Thoracic aorta (tissue), 2 donors: ENCODE measurements at regions not wholly inside any gene's neighbourhood (a gene's known extent, or its start where the extent isn't known, plus 50 kb on each side); places are given as distances from the start of the nearest gene placed in this dataset.

Experiments
- ATAC-seq: fragments of 150-250 bp; one replicate; pipeline ENCODE4 v1.8.0; 2017; ENCODE audit warnings: low read depth; ENCODE audit not compliant: insufficient number of reproducible peaks, low FRiP score
- DNase-seq: peaks from one replicate; pipeline ENCODE4 v3.0.0-alpha.2; 2020; ENCODE audit warnings: low spot score
- H3K27ac ChIP-seq, 2 donors: fragments of 200-600 bp; sonication (generic); 1 replicate in 1 of 2; 2 replicates in 1 of 2; pipeline ENCODE4 v1.5.1; 2016; ENCODE audit warnings: mild to moderate bottlenecking in 2 of 2, moderate library complexity in 2 of 2
- H3K27me3 ChIP-seq: fragments of 200-600 bp; sonication (generic); replicated peaks from 2 replicates; pipeline ENCODE4 v1.6.0; 2016; ENCODE audit warnings: mild to moderate bottlenecking; ENCODE audit not compliant: insufficient read depth
- H3K36me3 ChIP-seq: fragments of 200-600 bp; sonication (generic); one replicate; pipeline ENCODE4 v1.5.1; 2016
- H3K4me1 ChIP-seq, 2 donors: fragments of 200-600 bp; sonication (generic); 1 replicate in 1 of 2; 2 replicates in 1 of 2; pipeline versions ENCODE4 v1.5.1 to v1.6.0; 2016; ENCODE audit warnings: low read depth in 2 of 2, mild to moderate bottlenecking in 1 of 2; ENCODE audit not compliant: control insufficient read depth in 1 of 2
- H3K4me3 ChIP-seq: fragments of 200-600 bp; sonication (generic); 2 replicates; pipeline ENCODE4 v1.5.1; 2016; ENCODE audit warnings: mild to moderate bottlenecking
- H3K9me3 ChIP-seq: fragments of 200-600 bp; sonication (generic); 2 replicates; pipeline ENCODE4 v1.5.1; 2016
- CTCF ChIP-seq: fragments of 200-600 bp; sonication (generic); IDR thresholded peaks from one replicate; pipeline ENCODE4 v1.5.1; 2019; ENCODE audit warnings: antibody characterized with exemption

- Histone ChIP-seq H3K4me3 (no peak overlapping the region), H3K27ac (no peak overlapping the region), H3K4me1 (no peaks in the 10 kb centered on the region), H3K27me3 (no peaks in the 10 kb centered on the region), H3K9me3 (no peaks in the 10 kb centered on the region), H3K36me3 (no peaks in the 10 kb centered on the region)
- no peak for DNase-seq
- no peak for TF ChIP-seq CTCF
- ATAC-seq: no peak
Measured at GRCh38 chr3:31462050-31462569, 70.6 kb upstream of the STT3B start.

GRCh38 chr3:31465999-31466398 lies 66.7 kb upstream of the STT3B start:
- no peak for DNase-seq
- no peaks in the 10 kb centered on the region for H3K4me1 ChIP-seq
- H3K9me3 ChIP-seq: no peaks in the 10 kb centered on the region
- H3K27ac ChIP-seq: no peak overlapping the region
- no peak for TF ChIP-seq CTCF
- H3K27me3 ChIP-seq: no peaks in the 10 kb centered on the region
- ATAC-seq: no peak
- H3K36me3 ChIP-seq: no peaks in the 10 kb centered on the region
- H3K4me3 ChIP-seq: no peak overlapping the region

- TF ChIP-seq CTCF: no peak
- H3K4me3 ChIP-seq: no peak overlapping the region
- DNase-seq (no peak), ATAC-seq (no peak)
- no peaks in the 10 kb centered on the region for H3K4me1 ChIP-seq
- no peaks in the 10 kb centered on the region for H3K9me3 ChIP-seq
- no peak overlapping the region for H3K27ac ChIP-seq
- no peaks in the 10 kb centered on the region for H3K27me3 ChIP-seq
- H3K36me3 ChIP-seq: no peaks in the 10 kb centered on the region
Measured at GRCh38 chr3:31466866-31467265, 65.9 kb upstream of the STT3B start.

GRCh38 chr3:31468433-31468832 lies 64.3 kb upstream of the STT3B start:
- no peak for TF ChIP-seq CTCF
- no peak overlapping the region for H3K4me3 ChIP-seq
- H3K9me3 ChIP-seq: no peaks in the 10 kb centered on the region
- no peaks in the 10 kb centered on the region for H3K4me1 ChIP-seq
- no peaks in the 10 kb centered on the region for H3K27me3 ChIP-seq
- no peaks in the 10 kb centered on the region for H3K36me3 ChIP-seq
- DNase-seq (no peak), ATAC-seq (no peak)
- H3K27ac ChIP-seq: no peak overlapping the region

GRCh38 chr3:31469385-31469784 lies 63.3 kb upstream of the STT3B start:
- H3K27ac ChIP-seq: no peak overlapping the region
- no peaks in the 10 kb centered on the region for H3K9me3 ChIP-seq
- no peak for TF ChIP-seq CTCF
- no peaks in the 10 kb centered on the region for H3K36me3 ChIP-seq
- ATAC-seq: no peak
- no peak for DNase-seq
- no peaks in the 10 kb centered on the region for H3K4me1 ChIP-seq
- H3K4me3 ChIP-seq: no peak overlapping the region
- no peaks in the 10 kb centered on the region for H3K27me3 ChIP-seq
